Activated CD8-positive, alpha-beta T cell treated with anti-CD3 and anti-CD28 coated beads, Interleukin-2, amount 10 ng/mL, durations not matched to agents 7 days and 5 days (primary cell): ENCODE measurements at regions not wholly inside any gene's neighbourhood (a gene's known extent, or its start where the extent isn't known, plus 50 kb on each side); places are given as distances from the start of the nearest gene placed in this dataset.

ENCODE experiments used
- ATAC-seq: fragments of 150-1000 bp; cut with Tn5 transposase; one replicate; pipeline ENCODE4 v1.10.0; 2021; ENCODE audit warnings: moderate library complexity
- CTCF ChIA-PET: fragments of 350-600 bp; sonication (Branson Sonifier 250); formaldehyde crosslinking; loops from one replicate; lab custom pipeline; 2021; ENCODE audit warnings: antibody characterized with exemption; lab: Charles Lee
- POLR2A ChIA-PET: fragments of 350-600 bp; sonication (Branson Sonifier 250); formaldehyde crosslinking; loops from one replicate; lab custom pipeline; 2021; ENCODE audit warnings: antibody characterized with exemption; lab: Charles Lee
- DNase-seq: peaks from one replicate; pipeline ENCODE4 v3.0.0-alpha.2; 2020
- H3K27ac Mint-ChIP-seq: one replicate; pipeline ENCODE4 v1.8.0; 2021; ENCODE audit warnings: mild to moderate bottlenecking, mixed read lengths
- H3K27me3 Mint-ChIP-seq: one replicate; pipeline ENCODE4 v1.8.0; 2021; ENCODE audit warnings: low read depth, mixed read lengths
- H3K36me3 Mint-ChIP-seq: one replicate; pipeline ENCODE4 v1.8.0; 2021; ENCODE audit warnings: low read depth, mixed read lengths
- H3K4me1 Mint-ChIP-seq: one replicate; pipeline ENCODE4 v1.8.0; 2021; ENCODE audit warnings: low read depth, mixed read lengths
- H3K4me3 Mint-ChIP-seq: one replicate; pipeline ENCODE4 v1.8.0; 2021; ENCODE audit warnings: mild to moderate bottlenecking, mixed read lengths
- H3K9me3 Mint-ChIP-seq: one replicate; pipeline ENCODE4 v1.8.0; 2022; ENCODE audit warnings: mixed read lengths; ENCODE audit not compliant: insufficient read depth

DNA sequence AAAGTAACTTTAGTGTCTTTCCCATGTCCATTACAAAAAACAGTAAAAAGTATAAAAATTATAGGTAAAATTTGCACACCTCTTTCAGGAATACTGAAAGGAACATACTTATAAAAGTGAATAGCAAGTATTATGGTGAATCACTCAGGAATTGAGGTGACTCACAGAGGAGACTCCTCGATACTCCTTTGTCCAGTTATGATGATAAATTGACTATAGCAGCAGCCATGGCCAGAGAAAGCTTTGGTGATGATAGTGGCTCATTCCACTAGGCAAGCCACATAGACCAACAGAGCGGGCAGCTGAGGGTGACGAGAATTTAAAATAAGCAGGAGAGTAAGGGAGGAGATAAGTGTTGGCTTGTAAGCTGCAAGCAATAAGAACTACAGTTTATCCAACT, 1231.1 kb upstream of the CELF2 start:
- Mint-ChIP-seq H3K4me3 (no peak overlapping the region), H3K27ac (no peak overlapping the region), H3K36me3 (no peaks in the 10 kb centered on the region), H3K4me1 (no peaks in the 10 kb centered on the region), H3K9me3 (no peaks in the 10 kb centered on the region), H3K27me3 (no peaks in the 10 kb centered on the region)
- ATAC-seq (no peak), DNase-seq (no peak)
- CTCF ChIA-PET = interaction anchor here (0.5 kb wide), 1 partner anchor 242 kb away, joined by 3 read pairs; no protein-coding TSS in a partner anchor
- POLR2A ChIA-PET = no interaction called here

DNA sequence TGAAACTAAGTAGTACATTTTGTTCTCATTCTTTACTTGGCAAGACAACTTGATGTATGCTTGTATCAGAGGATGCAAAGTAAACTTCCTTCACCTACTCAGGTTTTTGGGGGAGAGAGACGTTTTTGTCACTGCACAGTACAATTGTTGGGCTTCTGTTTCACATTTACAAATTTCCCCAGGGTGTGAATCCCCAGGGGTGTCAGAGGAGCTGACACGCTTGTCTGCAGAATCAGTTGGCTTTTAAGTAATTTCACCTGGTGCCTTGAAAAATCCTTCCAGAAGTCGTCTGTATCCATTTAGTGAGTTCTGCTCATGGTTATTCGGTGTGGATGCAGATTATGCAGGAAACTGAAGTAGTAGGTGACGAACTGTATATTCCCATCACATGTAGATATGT, 1227.7 kb upstream of the CELF2 start:
- Mint-ChIP-seq H3K4me1 (no peaks in the 10 kb centered on the region), H3K27me3 (no peaks in the 10 kb centered on the region), H3K4me3 (no peak overlapping the region), H3K36me3 (no peaks in the 10 kb centered on the region), H3K27ac (no peak overlapping the region), H3K9me3 (no peaks in the 10 kb centered on the region)
- ATAC-seq = no peak
- DNase-seq = no peak
- CTCF ChIA-PET = no interaction called here
- POLR2A ChIA-PET = no interaction called here

DNA sequence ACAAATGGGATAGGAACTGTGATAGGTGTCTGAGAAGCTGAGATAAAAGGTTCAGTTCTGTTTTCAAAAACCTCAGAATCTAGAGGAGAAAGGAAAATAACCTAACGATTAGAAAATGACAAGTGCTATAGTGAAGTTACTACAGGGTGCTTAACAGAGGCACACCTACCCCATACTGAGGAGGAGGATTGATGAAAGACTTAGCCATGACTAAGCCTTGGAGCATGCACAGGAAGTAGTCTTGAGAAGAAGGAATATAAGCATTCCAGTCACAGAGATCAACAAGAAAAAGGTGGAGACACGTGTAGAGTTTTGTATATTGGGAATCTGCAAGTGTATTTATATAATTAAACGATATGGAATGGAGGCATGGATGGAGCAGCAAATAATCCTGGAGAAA, 1225.5 kb upstream of the CELF2 start:
- no peaks in the 10 kb centered on the region for H3K9me3 Mint-ChIP-seq
- H3K4me3 Mint-ChIP-seq = no peak overlapping the region
- POLR2A ChIA-PET = no interaction called here

DNA sequence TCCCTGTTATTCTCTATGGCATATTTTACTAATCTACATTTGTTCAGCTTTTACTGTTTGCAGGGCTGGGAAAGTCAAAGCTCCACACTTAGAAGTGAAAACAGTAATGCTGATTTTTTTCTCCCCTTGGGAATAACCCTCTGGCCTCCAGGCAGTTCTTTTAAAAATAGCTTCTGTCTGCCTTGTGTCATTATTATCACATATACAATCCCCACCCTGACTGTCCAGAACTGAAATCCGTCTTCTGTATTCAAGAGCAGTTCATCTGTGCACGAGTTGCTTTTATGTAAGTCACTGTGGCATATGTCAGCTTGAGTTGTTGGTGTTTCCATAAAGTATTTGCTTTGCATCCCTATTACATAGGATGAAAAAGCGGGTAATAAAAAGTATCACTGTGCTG, 1221.1 kb upstream of the CELF2 start:
- Mint-ChIP-seq H3K9me3 (no peaks in the 10 kb centered on the region), H3K4me1 (no peaks in the 10 kb centered on the region), H3K36me3 (no peaks in the 10 kb centered on the region), H3K4me3 (no peak overlapping the region), H3K27ac (no peak overlapping the region), H3K27me3 (no peaks in the 10 kb centered on the region)
- ChIA-PET POLR2A (no interaction called here), CTCF (no interaction called here)
- DNase-seq (no peak), ATAC-seq (no peak)

More for the DNA sequence above, 1225.5 kb upstream of the CELF2 start:
- Mint-ChIP-seq H3K27ac (no peak overlapping the region), H3K36me3 (no peaks in the 10 kb centered on the region), H3K4me1 (no peaks in the 10 kb centered on the region), H3K27me3 (no peaks in the 10 kb centered on the region)
- DNase-seq (no peak), ATAC-seq (no peak)
- CTCF ChIA-PET = no interaction called here

DNA sequence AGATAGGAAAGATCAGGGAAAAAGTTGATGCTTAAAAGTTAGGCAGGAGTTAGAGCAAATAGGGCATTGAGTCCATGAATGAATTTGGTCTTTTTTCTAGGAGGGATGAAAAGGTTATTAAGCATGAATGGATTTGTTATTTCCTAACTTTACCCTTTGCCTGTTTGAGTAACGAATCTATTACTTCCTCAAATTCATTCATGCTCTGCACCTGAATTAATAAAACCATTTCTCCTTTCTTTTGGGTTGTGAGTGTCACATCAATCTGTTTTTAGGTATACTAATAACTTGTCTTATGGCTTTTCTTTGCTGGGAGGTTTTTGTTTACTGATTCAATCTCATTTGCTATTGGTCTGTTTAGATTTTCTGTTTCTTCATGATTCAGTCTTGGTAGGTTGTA, 1217.7 kb upstream of the CELF2 start:
- Mint-ChIP-seq H3K27me3 (no peaks in the 10 kb centered on the region), H3K4me3 (no peak overlapping the region), H3K27ac (no peak overlapping the region), H3K36me3 (no peaks in the 10 kb centered on the region), H3K4me1 (no peaks in the 10 kb centered on the region), H3K9me3 (no peaks in the 10 kb centered on the region)
- ChIA-PET POLR2A (no interaction called here), CTCF (no interaction called here)
- ATAC-seq (no peak), DNase-seq (no peak)

DNA sequence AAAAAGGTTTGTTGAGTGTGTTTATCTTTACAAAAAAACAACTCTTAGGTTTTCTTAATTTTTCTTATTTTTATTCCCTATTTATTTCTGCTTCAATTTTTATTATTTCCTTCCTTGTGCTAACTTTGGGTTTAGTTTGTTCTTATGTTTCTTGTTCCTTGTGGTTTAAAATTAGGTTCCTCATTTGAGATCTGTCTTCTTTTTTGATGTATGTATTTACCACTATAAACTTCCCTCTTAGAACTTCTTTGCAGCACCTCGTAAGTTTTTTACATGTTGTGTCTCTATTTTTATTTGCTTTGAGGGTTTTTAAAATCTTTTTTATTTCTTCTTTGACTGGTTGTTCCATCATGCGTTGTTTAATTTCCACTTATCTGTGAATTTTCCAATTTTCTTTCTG, 1217.1 kb upstream of the CELF2 start:
- Mint-ChIP-seq H3K9me3 (no peaks in the 10 kb centered on the region), H3K27ac (no peak overlapping the region), H3K27me3 (no peaks in the 10 kb centered on the region), H3K4me1 (no peaks in the 10 kb centered on the region), H3K4me3 (no peak overlapping the region), H3K36me3 (no peaks in the 10 kb centered on the region)
- ChIA-PET POLR2A (no interaction called here), CTCF (no interaction called here)
- no peak for DNase-seq
- no peak for ATAC-seq

DNA sequence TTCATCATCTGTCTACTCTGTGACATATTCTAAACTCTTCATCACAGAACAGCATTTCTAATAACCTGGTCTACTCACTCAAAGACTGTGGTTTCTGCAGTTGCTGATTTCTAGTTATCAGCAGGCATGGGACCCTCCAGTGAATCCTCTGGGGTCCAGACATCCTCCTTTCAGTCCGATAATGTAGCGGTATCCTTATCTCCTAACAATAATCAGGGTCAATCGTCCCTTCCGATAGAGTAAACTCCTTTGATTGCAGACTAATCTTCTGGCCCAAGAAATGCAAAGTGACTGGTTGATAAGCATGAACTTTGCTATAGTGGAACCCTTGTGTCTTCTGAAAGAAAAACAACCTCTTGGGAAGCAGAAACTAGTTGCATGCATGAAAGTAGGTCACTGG, 1209.8 kb upstream of the CELF2 start:
- no peak overlapping the region for H3K4me3 Mint-ChIP-seq
- no peaks in the 10 kb centered on the region for H3K36me3 Mint-ChIP-seq
- no peak for ATAC-seq
- H3K4me1 Mint-ChIP-seq = no peaks in the 10 kb centered on the region
- POLR2A ChIA-PET = no interaction called here
- no peaks in the 10 kb centered on the region for H3K27me3 Mint-ChIP-seq
- no peak for DNase-seq
- H3K27ac Mint-ChIP-seq = no peak overlapping the region
- H3K9me3 Mint-ChIP-seq = no peaks in the 10 kb centered on the region
- CTCF ChIA-PET = no interaction called here

DNA sequence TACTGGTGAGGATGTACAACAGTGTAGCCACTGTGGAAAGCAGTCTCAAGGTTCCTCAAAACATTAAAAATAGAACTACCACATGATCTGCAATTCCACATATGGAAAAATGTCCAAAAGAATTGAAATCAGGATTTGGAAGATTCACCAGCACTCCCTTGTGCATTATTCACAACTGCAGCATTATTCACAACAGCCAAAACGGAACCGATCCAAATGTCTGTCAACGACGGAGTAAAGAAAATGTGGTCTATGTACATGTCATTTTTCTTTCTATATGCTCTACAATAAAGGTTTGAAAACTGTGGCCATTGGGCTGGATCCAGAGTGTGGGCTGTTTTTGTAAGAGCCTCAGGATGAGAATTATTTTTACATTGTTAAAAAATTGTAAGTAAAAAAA, 1206.1 kb upstream of the CELF2 start:
- Mint-ChIP-seq H3K9me3 (no peaks in the 10 kb centered on the region), H3K27ac (no peak overlapping the region), H3K27me3 (no peaks in the 10 kb centered on the region), H3K4me1 (no peaks in the 10 kb centered on the region), H3K4me3 (no peak overlapping the region), H3K36me3 (no peaks in the 10 kb centered on the region)
- DNase-seq (no peak), ATAC-seq (no peak)
- POLR2A ChIA-PET = no interaction called here
- CTCF ChIA-PET = no interaction called here

DNA sequence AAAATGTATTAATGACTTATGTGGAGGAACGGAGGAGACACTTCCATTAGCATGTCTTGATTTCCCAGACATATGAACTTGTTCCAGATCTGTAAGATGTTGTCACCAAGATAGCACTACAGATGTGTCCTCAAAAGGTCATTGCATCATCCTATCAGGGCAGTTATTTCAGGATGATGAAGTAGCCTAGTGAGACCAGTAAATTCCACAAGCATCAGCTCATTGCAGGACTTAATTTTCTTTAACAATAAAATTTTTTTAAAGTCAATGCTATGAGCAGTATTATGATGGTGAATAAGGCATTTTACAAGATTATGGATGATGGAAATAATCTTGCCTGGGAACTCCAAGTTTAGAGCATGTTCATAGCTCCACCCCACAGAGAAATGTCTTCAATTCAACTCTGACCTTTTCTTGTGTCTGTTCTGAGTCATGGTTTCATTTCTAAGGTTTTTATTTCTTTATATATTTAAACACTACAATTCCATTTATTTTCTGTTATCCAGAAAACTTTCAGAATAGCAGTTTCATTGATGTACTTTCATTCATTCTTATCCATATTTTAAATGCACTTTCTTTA, 1203.3 kb upstream of the CELF2 start:
- H3K36me3 Mint-ChIP-seq = no peaks in the 10 kb centered on the region
- no peaks in the 10 kb centered on the region for H3K9me3 Mint-ChIP-seq
- no peak for ATAC-seq
- no peak for DNase-seq
- H3K27me3 Mint-ChIP-seq = no peaks in the 10 kb centered on the region
- H3K4me3 Mint-ChIP-seq = no peak overlapping the region
- POLR2A ChIA-PET = no interaction called here
- no peak overlapping the region for H3K27ac Mint-ChIP-seq
- no peaks in the 10 kb centered on the region for H3K4me1 Mint-ChIP-seq
- CTCF ChIA-PET = no interaction called here

DNA sequence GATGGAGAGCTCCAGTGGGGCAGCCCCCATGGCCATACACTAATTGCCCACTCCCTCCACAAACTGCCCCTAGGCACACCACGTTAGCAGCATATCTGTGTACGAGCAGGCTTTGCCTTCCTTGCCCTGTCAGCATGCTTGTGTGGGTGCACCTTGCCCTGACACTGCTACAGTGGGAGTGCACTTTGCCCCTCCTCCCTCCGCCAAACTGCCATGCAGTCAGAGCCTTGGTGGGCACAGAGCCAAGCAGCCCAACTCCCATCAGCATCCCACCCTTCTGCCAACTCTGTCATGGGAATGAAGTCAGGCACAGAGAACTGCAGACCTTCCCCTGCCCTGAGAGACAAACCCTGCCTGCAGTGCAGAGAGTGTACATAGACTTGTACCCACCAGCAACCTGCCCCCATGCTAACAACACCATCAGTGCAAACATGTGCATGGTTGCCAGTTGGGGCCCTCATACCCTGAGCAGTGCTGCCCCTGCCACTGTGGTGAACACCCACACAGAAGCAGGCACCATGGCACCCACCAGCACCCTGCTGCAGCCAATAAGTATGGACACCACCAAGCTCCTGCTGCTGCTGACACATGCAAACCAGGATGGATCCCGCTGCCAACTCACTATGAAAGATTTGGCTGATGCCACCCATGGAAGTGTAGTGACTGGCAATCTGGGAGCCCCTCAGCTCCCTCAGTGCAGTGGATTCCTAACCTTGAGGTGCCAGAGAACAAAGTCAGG, 1197.7 kb upstream of the CELF2 start:
- Mint-ChIP-seq H3K27me3 (no peaks in the 10 kb centered on the region), H3K4me1 (no peaks in the 10 kb centered on the region), H3K36me3 (no peaks in the 10 kb centered on the region), H3K27ac (no peak overlapping the region), H3K9me3 (no peaks in the 10 kb centered on the region), H3K4me3 (no peak overlapping the region)
- no peak for ATAC-seq
- CTCF ChIA-PET = no interaction called here
- no peak for DNase-seq
- POLR2A ChIA-PET = no interaction called here

DNA sequence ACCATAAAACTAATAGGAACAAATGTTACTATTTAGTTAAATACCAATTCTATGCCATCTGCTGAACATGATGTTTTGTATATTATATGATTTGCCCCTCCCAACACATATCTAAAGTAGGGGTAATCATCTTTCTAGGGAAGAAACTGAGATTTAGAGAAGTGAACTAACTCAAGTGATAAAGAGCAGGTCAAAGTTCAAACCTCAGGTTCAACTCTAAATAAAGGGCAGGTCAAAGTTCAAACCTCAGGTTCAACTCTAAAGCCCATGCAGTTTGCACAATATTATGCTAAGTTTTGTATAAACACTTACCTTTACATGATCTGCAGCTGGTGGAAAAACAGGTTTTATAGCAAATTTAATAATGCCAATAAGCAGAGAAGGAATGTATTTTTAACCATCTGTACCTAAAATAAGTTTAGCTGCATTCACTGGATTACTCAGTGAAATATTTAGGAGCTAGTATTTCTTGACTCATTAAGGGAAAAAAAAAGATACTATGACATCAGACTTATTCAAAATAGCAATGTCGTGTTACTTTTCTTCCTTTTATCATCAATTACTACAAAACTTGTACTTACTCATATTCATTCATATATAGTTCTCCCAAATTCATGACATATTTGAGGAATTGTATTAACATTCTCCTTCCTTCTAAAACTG, 1194.3 kb upstream of the CELF2 start:
- H3K27me3 Mint-ChIP-seq = no peaks in the 10 kb centered on the region
- no peak overlapping the region for H3K4me3 Mint-ChIP-seq
- no peak for ATAC-seq
- ChIA-PET POLR2A (no interaction called here), CTCF (no interaction called here)
- H3K4me1 Mint-ChIP-seq = no peaks in the 10 kb centered on the region
- H3K27ac Mint-ChIP-seq = no peak overlapping the region
- H3K9me3 Mint-ChIP-seq = no peaks in the 10 kb centered on the region
- no peak for DNase-seq
- H3K36me3 Mint-ChIP-seq = no peaks in the 10 kb centered on the region

DNA sequence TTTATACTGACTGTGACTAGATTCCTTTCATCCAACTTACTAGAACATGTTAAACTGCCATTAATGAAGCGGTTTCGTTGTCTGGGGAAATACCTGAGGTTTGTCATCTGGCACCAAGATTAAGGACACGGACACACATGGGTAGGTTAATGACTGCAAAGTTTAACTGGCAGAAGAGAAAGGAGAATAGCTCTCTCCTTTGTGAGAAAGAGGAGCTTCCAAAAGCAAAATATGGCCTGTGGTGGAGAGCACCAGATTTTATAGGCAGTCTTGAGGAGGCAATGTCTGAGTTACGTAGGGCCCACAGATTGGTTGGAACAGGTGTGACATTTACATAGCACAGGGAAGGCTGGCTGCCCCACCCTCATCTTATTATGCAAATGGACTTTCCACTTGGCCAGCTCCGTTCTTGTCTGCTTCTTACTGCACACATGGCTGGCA, 1193.0 kb upstream of the CELF2 start:
- Mint-ChIP-seq H3K4me1 (no peaks in the 10 kb centered on the region), H3K36me3 (no peaks in the 10 kb centered on the region), H3K27ac (no peak overlapping the region), H3K4me3 (no peak overlapping the region), H3K9me3 (peaks cover 1% of the 10 kb centered on the region), H3K27me3 (no peaks in the 10 kb centered on the region)
- DNase-seq (no peak), ATAC-seq (no peak)
- CTCF ChIA-PET = no interaction called here
- POLR2A ChIA-PET = no interaction called here
